ENCODE measurements at regions not wholly inside any gene's neighbourhood (a gene's known extent, or its start where the extent isn't known, plus 50 kb on each side); places are given as distances from the start of the nearest gene placed in this dataset.

GRCh38 chr11:116694815-116695590 is 77.8 kb downstream of the BUD13 start:
- TF ChIP-seq CTCF (IDR thresholded peaks at IDR 0.05), result no peak
- TF ChIP-seq POLR2A (IDR thresholded peaks at IDR 0.05), result no peak
- no peak for TF ChIP-seq POLR2AphosphoS5 (IDR thresholded peaks at IDR 0.05)

All from prostate gland (tissue), 2 donors.